H1 (cell line): ENCODE measurements at regions not wholly inside any gene's neighbourhood (a gene's known extent, or its start where the extent isn't known, plus 50 kb on each side); places are given as distances from the start of the nearest gene placed in this dataset.

Experiments
- NRF1 ChIP-seq: IDR thresholded peaks from 2 replicates; pipeline ENCODE4 v1.6.1; 2011; ENCODE audit warnings: mild to moderate bottlenecking, low read depth, low read length, improper control_type of control experiment
- RAD21 ChIP-seq, 2 experiments: IDR thresholded peaks in 1 of 2; conservative IDR thresholded peaks in 1 of 2; 2 replicates each; pipeline ENCODE4 v1.6.1; 2011; ENCODE audit warnings: low read depth in 2 of 2, low read length in 2 of 2, improper control_type of control experiment in 1 of 2, inconsistent platforms in 1 of 2, mild to moderate bottlenecking in 1 of 2, moderate library complexity in 1 of 2
- SIX5 ChIP-seq: IDR thresholded peaks from 2 replicates; pipeline ENCODE4 v1.6.1; 2011; ENCODE audit warnings: mild to moderate bottlenecking, low read depth, low read length
- SUZ12 ChIP-seq: fragments of 200-600 bp; sonication (generic); IDR thresholded peaks from 2 replicates; pipeline ENCODE4 v1.6.1; 2012; ENCODE audit warnings: mild to moderate bottlenecking, inconsistent platforms, low read length, moderate library complexity, mixed read lengths

DNA sequence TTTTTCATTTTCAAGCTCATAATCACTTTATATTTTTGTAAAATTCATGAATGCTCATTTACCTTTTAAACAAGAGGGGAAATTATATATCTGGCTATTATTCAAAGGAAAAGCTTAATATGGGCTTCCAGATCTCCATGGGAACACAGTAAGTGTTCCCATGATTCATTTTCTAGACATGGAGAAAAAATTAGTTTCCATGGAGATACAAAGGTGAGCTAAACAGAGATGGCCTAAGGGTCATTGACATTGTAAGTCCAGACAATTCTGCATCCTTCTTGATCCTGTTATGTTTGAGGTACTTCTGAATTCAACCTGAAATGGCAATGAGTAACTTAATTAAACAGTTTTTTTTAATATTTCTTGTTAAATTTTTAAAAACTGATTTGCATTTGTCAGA is 341.4 kb upstream of the PRR16 start (continued):
- no peak for TF ChIP-seq SIX5
- TF ChIP-seq SUZ12: no peak
- no peak for TF ChIP-seq NRF1
- no peak for TF ChIP-seq RAD21 (IDR thresholded peaks at IDR 0.05 in 1 of 2, conservative IDR thresholded peaks at IDR 0.05 in 1 of 2; ENCODE audit: low read depth in 2 of 2, low read length in 2 of 2)
